MM.1S (cell line): ENCODE measurements at regions not wholly inside any gene's neighbourhood (a gene's known extent, or its start where the extent isn't known, plus 50 kb on each side); places are given as distances from the start of the nearest gene placed in this dataset.

ENCODE experiments used
- EZH2phosphoT487 ChIP-seq: fragments of 300-600 bp; sonication (generic); IDR thresholded peaks from 2 replicates; pipeline ENCODE4 v1.6.1; 2018; ENCODE audit warnings: antibody characterized with exemption, low read length
- TF ChIP-seq, protein P1 (sequence below): fragments of 300-600 bp; sonication (generic); IDR thresholded peaks from 2 replicates; pipeline ENCODE4 v1.5.1; 2016; ENCODE audit warnings: antibody characterized with exemption, low read length, mixed read lengths

DNA sequence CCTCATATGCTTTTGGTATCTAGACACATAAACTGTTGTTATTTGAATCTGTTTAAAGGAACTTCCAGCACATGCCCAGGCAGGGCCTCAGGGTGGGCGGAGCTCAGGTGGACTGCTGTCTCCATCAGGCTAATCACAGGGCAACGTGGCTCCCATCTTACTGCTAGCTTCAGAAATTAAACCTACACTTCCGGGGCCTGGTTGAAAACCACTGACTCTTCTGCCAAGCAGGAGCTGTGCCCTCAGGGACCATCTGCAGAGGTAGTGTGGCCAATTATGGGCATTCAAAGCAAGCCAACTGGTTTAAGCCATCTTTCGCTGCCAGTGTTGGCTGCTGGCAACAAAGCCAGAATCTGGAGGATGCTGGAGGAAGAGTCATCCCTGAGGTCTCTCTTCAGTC lies 97.5 kb downstream of the TMX1 start:
- TF ChIP-seq, protein P1, sequence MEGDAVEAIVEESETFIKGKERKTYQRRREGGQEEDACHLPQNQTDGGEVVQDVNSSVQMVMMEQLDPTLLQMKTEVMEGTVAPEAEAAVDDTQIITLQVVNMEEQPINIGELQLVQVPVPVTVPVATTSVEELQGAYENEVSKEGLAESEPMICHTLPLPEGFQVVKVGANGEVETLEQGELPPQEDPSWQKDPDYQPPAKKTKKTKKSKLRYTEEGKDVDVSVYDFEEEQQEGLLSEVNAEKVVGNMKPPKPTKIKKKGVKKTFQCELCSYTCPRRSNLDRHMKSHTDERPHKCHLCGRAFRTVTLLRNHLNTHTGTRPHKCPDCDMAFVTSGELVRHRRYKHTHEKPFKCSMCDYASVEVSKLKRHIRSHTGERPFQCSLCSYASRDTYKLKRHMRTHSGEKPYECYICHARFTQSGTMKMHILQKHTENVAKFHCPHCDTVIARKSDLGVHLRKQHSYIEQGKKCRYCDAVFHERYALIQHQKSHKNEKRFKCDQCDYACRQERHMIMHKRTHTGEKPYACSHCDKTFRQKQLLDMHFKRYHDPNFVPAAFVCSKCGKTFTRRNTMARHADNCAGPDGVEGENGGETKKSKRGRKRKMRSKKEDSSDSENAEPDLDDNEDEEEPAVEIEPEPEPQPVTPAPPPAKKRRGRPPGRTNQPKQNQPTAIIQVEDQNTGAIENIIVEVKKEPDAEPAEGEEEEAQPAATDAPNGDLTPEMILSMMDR: no peak
- no peak for TF ChIP-seq EZH2phosphoT487
